ENCODE measurements at regions not wholly inside any gene's neighbourhood (a gene's known extent, or its start where the extent isn't known, plus 50 kb on each side); places are given as distances from the start of the nearest gene placed in this dataset.
"Not testable (repeated sequence)": the region's sequence is repeated elsewhere in the genome, so short reads cannot be mapped to it uniquely, and the experiment has no call there.

DNA sequence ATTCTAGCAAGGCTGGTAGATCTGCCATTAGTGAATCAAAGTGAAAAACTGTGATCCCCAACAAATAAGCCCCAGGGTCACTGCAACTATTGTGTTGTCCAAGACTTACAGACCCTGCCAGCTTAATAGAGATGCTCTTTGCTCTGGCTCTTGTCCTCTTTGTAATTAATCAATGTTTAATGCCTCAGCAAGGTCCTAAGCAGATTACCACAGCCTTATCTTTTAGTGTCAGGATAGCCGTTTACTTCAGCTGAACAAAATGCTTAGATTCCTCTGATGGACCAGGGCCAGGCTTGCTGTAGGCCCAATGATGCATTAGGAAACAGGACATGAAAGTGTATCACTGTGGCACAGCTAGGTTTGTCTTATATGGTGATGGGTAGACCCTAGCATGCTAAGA lies 353.3 kb downstream of the HACE1 start:
- no peak for DNase-seq (ENCODE audit: low read depth)

DNA sequence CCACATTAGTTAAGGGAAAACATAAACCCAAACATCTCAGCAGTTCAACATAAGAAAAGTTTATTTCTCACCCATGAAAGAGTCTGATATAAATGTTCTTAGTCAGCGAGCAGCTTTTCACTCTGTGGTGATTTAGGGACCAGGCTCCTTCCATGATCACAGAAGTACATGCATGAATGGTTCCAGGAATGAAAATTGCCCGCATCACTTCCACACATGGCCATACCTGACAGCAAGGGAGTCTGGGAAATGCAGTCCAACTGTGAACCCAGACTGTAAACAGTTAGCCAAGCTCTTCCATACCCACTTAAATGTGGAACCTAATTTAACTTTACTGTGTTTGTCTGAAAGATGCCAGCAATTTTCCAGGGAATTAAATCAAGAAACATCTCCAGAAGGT lies 353.9 kb downstream of the HACE1 start:
- no peak for DNase-seq (ENCODE audit: low read depth)

DNA sequence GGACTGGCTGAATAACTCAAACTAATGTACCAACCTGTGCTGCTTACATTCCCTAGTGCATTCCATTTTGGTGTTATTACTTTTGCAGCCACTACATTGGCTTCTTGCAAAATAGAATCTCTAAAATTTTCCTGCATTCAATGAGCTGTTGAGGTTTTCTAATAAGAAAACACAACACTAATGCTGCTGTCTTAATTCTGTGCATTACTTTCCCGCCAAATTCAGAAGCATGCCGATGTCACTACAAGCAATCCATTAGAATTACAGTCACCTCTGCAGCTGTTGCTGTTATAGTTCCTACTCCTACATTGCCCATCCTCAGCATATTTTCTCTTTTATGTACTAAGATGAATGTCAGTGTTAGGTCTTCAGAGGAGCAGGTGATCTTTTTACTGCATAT lies 359.5 kb downstream of the HACE1 start:
- DNase-seq (ENCODE audit: low read depth): no peak

DNA sequence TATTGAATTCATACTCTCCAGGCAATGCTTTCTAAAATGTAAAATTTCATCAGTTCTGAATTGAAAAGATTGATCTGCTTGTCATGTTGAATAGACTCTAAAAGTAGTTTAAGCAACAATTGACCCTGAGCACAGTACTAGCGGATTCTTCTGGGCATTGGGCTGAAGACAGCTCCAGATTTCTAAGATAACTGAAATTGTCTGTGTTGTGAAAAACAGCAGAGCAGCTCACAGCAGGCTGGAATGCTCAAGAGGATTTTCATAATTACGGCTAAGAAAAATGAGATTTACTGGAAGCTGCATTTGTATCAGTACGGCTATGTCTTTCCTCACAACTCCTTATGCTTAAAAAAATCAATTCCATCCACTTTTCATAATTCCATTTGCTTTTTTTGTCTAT lies 373.7 kb downstream of the HACE1 start:
- DNase-seq (ENCODE audit: low read depth): no peak

DNA sequence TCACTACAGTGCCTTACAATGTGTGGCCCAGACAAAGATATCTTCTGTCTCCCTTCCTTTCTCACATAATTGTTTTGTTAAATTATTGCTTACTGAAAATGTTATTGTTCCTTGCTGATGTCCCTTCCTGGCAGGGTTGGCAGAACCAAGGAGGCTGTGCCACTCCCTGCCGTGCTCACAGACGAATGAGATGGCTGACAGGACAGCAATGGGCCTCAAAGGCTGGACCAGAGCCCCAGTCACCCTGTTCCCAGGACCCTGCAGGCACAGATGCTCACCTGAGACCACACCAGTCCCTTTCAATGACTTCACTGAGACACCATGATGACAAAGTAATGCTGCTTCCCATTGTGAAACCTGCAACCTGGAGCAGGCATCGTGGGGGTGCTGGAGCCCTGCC lies 375.1 kb downstream of the HACE1 start:
- no peak for DNase-seq (ENCODE audit: low read depth)

- no peak for DNase-seq (ENCODE audit: low read depth)
Measured at GRCh38 chr6:104484191-104484590, 375.5 kb downstream of the HACE1 start.

DNA sequence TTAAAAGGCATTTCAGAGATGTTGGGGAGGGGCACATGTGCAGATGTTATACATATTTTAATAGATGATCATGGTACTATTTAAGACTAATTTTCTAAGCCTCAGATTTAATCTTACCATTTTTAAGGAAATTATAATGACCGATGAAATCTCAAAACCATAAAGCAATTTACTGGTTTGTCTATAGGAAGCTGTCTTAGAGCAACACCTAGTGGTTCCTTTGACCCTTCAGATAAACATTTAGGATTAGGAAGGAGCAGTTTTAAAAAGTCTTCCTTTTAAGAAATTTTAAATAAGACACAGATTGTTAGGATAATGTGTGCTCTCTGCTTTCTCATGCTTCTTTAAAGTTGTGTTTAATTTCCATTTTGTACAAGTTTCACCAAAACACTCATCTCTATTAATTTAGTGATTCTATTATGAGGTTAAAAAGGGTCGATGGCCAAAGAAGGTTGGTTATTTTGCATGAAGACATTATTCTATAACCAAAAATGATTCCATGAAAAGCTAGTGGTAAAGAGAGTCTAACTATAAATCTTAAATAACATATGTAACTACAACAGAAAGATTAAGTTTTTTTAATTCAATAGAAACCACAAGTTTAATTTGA lies 376.4 kb downstream of the HACE1 start:
- DNase-seq (ENCODE audit: low read depth): no peak

DNA sequence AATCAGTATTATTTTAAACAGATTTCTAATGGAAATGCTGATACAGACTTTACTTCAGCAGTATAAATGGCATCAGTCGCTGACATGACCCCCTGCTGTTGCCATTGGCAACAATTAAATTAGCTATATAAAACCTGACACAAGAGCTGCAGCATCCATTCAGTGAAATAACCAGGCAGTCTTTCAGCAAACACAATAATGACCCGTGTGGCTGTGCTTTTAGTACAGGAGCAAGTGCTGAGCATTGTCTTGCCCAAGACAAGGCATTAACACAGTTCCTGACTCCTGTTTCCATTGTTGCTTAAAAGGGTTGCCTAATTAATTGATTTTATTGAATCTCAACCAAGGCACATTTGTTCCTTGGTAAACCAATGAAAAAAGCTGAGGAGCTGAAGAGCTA lies 382.1 kb downstream of the HACE1 start:
- no peak for DNase-seq (ENCODE audit: low read depth)

- no peak for DNase-seq (ENCODE audit: low read depth)
Measured at GRCh38 chr6:104473021-104473429, 386.7 kb downstream of the HACE1 start.

DNA sequence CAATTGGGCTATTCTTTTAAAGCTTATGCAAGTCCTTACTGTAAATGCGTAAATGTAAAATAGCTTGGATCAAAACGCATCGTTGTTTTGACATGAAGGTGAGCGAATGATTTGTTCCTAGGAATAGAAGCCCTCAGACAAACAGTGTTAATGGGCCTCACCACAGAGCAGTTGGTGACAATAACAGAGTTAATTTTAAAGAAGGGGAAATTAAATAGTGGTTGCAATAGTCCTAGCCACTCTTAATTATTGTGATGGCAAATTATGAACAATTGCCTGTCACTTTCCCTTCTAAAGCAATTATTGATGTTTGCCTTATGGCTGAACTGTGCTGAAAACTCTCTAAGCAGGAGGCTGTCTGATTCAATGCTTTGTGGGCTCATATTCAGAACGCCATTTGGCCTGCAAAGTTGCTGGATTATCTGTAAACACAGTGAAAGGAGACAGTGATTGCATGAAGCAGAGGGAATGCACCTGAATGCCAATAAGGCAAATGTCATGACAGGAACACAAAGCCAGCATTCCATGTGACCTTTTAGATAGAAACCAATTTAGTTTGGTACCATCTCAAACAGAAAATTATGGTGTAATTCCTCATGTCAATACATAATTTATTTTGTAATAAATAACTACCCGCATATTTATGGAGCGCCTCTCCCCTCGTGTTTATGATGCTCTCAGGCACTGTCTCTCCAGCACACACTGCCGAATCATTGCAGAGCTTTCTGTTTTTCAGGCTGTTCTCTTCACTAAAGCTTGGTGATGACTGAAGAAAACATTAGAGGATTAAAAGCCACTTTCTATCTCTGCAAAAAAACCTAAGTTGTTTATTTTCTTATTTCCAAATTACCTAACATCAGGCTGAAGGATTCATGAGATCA lies 387.5 kb downstream of the HACE1 start:
- no peak for DNase-seq (ENCODE audit: low read depth)

DNA sequence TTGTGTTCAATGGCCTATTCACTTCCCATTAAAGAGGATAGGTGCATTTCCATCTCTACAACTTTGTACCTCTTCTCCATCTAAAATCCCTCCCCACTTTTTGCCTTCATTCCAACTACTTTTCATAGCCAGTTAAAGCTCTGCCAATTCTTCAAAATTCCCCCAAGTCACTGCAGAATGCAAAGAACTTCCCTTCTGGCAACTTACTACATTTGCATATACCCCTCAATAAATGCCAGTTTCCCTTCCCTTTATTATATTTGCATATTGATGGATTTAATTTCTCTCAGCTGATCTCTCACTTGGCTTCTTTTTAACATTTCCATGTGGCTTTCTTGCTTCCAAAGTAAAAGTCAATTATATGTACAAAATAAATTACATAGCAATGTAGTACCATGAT lies 393.4 kb downstream of the HACE1 start:
- DNase-seq (ENCODE audit: low read depth): no peak

DNA sequence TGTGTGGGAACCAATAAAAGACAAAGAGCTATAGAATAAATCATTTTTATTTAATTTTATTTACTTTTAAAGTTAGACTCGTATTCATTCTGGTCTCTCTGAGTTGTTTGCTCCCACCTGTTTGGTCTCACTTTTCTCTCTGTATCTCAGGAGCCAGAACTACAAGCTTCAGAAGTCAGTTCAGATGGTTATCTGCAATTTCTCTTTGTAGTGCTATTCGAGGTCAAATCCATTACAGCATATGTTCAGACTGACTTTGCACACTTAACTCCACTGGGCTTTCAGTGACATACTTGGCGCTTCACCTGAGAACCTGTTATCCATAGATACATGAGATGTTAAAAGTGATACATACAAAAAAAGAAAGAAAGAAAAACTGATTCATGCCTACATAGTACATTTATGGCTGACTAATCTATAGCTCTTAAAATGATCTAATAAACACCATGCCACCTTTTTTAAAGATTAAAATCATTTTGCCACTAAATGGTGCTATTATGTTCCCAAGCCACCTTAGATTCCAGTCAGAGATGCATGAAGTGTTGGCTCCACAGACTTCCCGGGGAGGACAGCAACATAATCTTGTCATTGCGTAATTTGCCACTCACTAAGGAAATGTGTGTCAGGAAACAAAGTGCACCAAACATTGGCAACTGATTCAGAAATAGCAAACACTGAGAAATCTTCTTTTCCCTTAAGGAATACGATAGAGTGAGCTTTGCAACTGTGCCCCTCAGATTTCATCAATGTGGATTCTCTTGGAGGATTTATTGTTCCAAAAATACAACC lies 396.7 kb downstream of the HACE1 start:
- DNase-seq (ENCODE audit: low read depth): no peak

DNA sequence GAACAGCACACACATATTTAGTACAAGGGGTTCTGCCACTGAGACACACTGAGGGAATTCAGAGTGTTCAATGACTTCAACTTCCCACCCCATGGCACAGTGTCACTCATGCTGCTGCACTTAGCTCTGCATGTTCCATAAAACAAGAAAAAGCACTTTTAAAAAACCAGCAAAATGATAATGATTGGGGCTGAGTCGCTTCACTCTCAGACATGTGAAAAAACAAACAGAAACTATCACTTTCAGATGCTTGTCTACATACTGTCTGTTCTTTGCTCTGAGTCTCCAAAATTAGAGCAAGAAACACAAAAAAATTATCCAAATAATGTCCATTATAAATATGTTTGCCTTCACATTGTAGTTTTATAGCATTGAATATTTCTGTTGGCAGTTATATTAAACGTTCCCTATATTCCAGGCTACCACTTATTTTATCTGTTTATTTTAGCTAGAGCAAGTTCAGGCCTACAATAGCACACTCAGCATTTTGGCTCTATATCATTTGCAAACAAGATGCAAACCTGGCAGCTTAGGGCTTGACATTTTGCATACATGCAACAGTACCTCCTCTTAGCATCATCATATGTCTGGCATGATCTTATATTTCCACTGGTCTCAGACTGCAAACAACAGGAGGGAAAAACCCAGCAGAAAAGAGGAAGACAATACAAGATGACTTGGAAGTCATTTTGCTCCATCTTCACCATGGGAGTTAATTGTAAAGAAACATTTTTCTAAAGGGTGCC lies 398.8 kb downstream of the HACE1 start:
- no peak for DNase-seq (ENCODE audit: low read depth)

DNA sequence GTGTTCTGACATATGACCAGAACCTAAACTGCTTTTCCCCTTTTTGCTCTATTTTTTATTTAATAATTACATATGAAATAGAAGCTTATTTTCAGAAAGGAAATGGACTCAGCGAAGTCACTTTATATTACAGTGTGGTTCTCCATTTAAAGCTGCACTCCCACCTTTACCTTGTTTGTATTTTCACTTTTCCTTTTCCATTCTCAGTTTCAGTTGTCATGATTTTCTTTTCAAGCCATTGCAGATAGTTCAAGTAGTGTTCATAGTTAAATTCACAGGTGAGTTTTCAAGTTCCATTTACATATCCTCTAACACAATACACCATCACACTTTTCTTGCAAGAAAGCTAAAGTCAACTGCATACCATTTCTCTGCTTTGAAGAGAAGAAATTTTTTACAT lies 400.2 kb downstream of the HACE1 start:
- no peak for DNase-seq (ENCODE audit: low read depth)

- no peak for DNase-seq (ENCODE audit: low read depth)
Measured at GRCh38 chr6:104449918-104450317, 409.8 kb downstream of the HACE1 start.

GRCh38 chr6:104446101-104447080 lies 413.3 kb downstream of the HACE1 start:
- not testable (repeated sequence) for DNase-seq (ENCODE audit: low read depth)

- no peak for DNase-seq (ENCODE audit: low read depth)
Measured at GRCh38 chr6:104434519-104434918, 425.2 kb downstream of the HACE1 start.

- no peak for DNase-seq (ENCODE audit: low read depth)
Measured at GRCh38 chr6:104431096-104431495, 428.6 kb downstream of the HACE1 start.

GRCh38 chr6:104428184-104428583 lies 431.5 kb downstream of the HACE1 start:
- DNase-seq (ENCODE audit: low read depth): no peak

- DNase-seq (ENCODE audit: low read depth): no peak
Measured at GRCh38 chr6:104423691-104424090, 436.0 kb downstream of the HACE1 start.

- DNase-seq (ENCODE audit: low read depth): no peak
Measured at GRCh38 chr6:104421650-104422049, 438.1 kb downstream of the HACE1 start.
